ENCODE measurements at regions not wholly inside any gene's neighbourhood (a gene's known extent, or its start where the extent isn't known, plus 50 kb on each side); places are given as distances from the start of the nearest gene placed in this dataset.

DNA sequence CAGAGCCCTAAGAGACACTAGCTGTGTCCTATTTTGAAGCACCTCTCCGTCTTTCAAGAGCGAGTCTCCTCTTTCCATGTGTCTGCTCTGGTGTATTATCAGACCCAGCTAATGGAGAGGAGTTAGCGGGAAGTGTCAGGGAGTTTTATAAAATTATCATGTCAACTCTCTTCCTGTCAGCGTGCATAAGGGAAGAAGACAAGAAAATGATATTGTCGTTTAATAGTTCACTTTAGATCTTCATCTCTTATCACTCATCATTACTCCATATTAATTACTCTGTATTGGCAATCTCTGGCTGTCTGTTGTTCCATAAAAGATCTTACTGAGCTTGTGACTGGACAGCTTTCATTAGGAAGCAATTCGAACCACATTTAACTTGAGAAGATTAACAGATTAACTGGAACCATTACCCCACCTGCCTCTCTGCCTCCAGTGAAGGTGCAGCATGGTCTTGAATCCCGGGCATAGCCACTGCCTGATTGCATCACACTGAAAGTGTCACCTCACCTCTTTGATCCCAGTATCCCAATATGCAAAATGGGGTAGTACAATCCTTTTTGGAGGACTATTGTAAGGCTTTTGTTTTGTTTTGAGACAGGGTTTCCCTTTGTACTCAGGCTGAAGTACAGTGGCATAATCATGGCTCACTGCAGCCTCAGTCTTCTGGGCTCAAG lies 121.1 kb downstream of the TMEM114 start:
- no peaks in the 10 kb centered on the region for H4K20me1 ChIP-seq (ENCODE audit: insufficient read depth, low read length)
- TF ChIP-seq EZH2phosphoT487 (IDR thresholded peaks at IDR 0.05; ENCODE audit: borderline replicate concordance, low read depth, low read length) (no peak), CTCF (conservative IDR thresholded peaks at IDR 0.05; ENCODE audit: low read length) (no peak)
- intact Hi-C loops (cut with micrococcal nuclease; ENCODE audit: unreplicated experiment) = no loop called here
- H3K36me3 ChIP-seq (ENCODE audit: insufficient read depth, low read length) = no peaks in the 10 kb centered on the region
- POLR2A ChIA-PET = no interaction called here
- no peaks in the 10 kb centered on the region for H3K4me1 ChIP-seq (ENCODE audit: insufficient read depth, low read length, poor library complexity, severe bottlenecking)
- no peaks in the 10 kb centered on the region for H3K9me2 ChIP-seq (ENCODE audit: insufficient read depth, low read length)
- no peak overlapping the region for H3K4me2 ChIP-seq (ENCODE audit: low read length)
- no peak overlapping the region for H2AFZ ChIP-seq (ENCODE audit: low read length)
- DNase-seq (ENCODE audit: low spot score) = no peak
- CTCF ChIA-PET (ENCODE audit: unreplicated experiment) = no interaction called here
- H3K79me2 ChIP-seq (ENCODE audit: insufficient read depth, low read depth, low read length) = no peaks in the 10 kb centered on the region
- H3K9me3 ChIP-seq (ENCODE audit: low read length) = no peaks in the 10 kb centered on the region
- no TSS peak for BruUV-seq (replicated peaks)
- H3K4me3 ChIP-seq (ENCODE audit: low read depth, low read length, poor library complexity, severe bottlenecking) = no peak overlapping the region
- no peak overlapping the region for H3K27ac ChIP-seq (ENCODE audit: low read depth, low read length, poor library complexity, severe bottlenecking)

GRCh38 chr16:8464979-8465378 lies 125.3 kb downstream of the TMEM114 start:
- no peak overlapping the region for H3K4me2 ChIP-seq (ENCODE audit: low read length)
- TF ChIP-seq CTCF (conservative IDR thresholded peaks at IDR 0.05; ENCODE audit: low read length) (no peak), EZH2phosphoT487 (IDR thresholded peaks at IDR 0.05; ENCODE audit: borderline replicate concordance, low read depth, low read length) (no peak)
- CTCF ChIA-PET (ENCODE audit: unreplicated experiment) = no interaction called here
- no peaks in the 10 kb centered on the region for H3K9me3 ChIP-seq (ENCODE audit: low read length)
- DNase-seq (ENCODE audit: low spot score) = no peak
- no peak overlapping the region for H3K4me3 ChIP-seq (ENCODE audit: low read depth, low read length, poor library complexity, severe bottlenecking)
- H3K4me1 ChIP-seq (ENCODE audit: insufficient read depth, low read length, poor library complexity, severe bottlenecking) = no peaks in the 10 kb centered on the region
- no peaks in the 10 kb centered on the region for H3K79me2 ChIP-seq (ENCODE audit: insufficient read depth, low read depth, low read length)
- POLR2A ChIA-PET = no interaction called here
- no peaks in the 10 kb centered on the region for H3K36me3 ChIP-seq (ENCODE audit: insufficient read depth, low read length)
- intact Hi-C loops (cut with micrococcal nuclease; ENCODE audit: unreplicated experiment) = no loop called here
- BruUV-seq (replicated peaks) = no TSS peak
- H3K27ac ChIP-seq (ENCODE audit: low read depth, low read length, poor library complexity, severe bottlenecking) = no peak overlapping the region
- H4K20me1 ChIP-seq (ENCODE audit: insufficient read depth, low read length) = no peaks in the 10 kb centered on the region
- H3K9me2 ChIP-seq (ENCODE audit: insufficient read depth, low read length) = no peaks in the 10 kb centered on the region
- H2AFZ ChIP-seq (ENCODE audit: low read length) = no peak overlapping the region

DNA sequence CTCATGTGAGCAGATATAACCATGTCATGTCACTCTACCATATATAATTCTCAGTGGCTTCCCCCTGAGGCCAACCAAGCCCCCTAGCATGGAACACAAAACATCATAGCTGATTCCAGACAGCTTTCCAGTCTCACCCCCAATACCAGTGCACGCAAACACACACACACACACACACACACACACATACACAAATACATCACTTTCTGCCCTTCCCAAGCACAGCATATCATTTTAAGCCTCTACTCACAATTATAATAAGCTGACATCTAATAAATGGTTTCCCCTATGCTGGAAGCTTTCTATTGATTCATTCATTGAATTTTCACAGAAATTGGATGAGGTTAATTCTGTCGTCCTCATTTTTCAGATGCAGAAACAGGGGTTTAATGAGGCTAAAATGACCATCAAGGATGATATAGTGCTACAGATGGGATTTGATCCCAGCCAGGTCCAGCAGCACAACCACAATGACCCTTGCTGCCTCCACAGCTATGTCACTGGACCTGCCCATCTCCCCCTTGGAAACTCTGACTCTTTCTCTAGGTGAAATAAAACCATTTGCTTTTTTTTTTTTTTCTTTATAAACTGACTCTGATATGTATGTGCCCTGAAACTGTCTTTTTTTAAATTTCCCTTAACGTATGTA lies 131.1 kb downstream of the TMEM114 start:
- DNase-seq (ENCODE audit: low spot score) = no peak
- no peak overlapping the region for H2AFZ ChIP-seq (ENCODE audit: low read length)
- no peaks in the 10 kb centered on the region for H3K9me2 ChIP-seq (ENCODE audit: insufficient read depth, low read length)
- ChIA-PET POLR2A (no interaction called here), CTCF (ENCODE audit: unreplicated experiment) (no interaction called here)
- no peak overlapping the region for H3K27ac ChIP-seq (ENCODE audit: low read depth, low read length, poor library complexity, severe bottlenecking)
- intact Hi-C loops (cut with micrococcal nuclease; ENCODE audit: unreplicated experiment) = no loop called here
- TF ChIP-seq EZH2phosphoT487 (IDR thresholded peaks at IDR 0.05; ENCODE audit: borderline replicate concordance, low read depth, low read length) (no peak), CTCF (conservative IDR thresholded peaks at IDR 0.05; ENCODE audit: low read length) (no peak)
- H3K36me3 ChIP-seq (ENCODE audit: insufficient read depth, low read length) = no peaks in the 10 kb centered on the region
- H3K4me3 ChIP-seq (ENCODE audit: low read depth, low read length, poor library complexity, severe bottlenecking) = no peak overlapping the region
- no peaks in the 10 kb centered on the region for H4K20me1 ChIP-seq (ENCODE audit: insufficient read depth, low read length)
- no peaks in the 10 kb centered on the region for H3K79me2 ChIP-seq (ENCODE audit: insufficient read depth, low read depth, low read length)
- no peaks in the 10 kb centered on the region for H3K9me3 ChIP-seq (ENCODE audit: low read length)
- H3K4me1 ChIP-seq (ENCODE audit: insufficient read depth, low read length, poor library complexity, severe bottlenecking) = no peaks in the 10 kb centered on the region
- H3K4me2 ChIP-seq (ENCODE audit: low read length) = no peak overlapping the region
- no TSS peak for BruUV-seq (replicated peaks)

All from OCI-LY7 (cell line).